Mesodermal cell (in vitro differentiated cells): ENCODE measurements at regions not wholly inside any gene's neighbourhood (a gene's known extent, or its start where the extent isn't known, plus 50 kb on each side); places are given as distances from the start of the nearest gene placed in this dataset.
"Not testable (repeated sequence)": the region's sequence is repeated elsewhere in the genome, so short reads cannot be mapped to it uniquely, and the experiment has no call there.

Source experiments
- H3K27ac ChIP-seq: 2 replicates; pipeline ENCODE4 v1.7.0; 2013; ENCODE audit warnings: mild to moderate bottlenecking, low read depth, low read length, moderate library complexity; ENCODE audit not compliant: severe bottlenecking
- H3K36me3 ChIP-seq: 2 replicates; pipeline ENCODE4 v1.7.1; 2013; ENCODE audit warnings: mild to moderate bottlenecking, low read length, moderate library complexity; ENCODE audit not compliant: control insufficient read depth, insufficient read depth
- H3K4me1 ChIP-seq: one replicate; pipeline ENCODE4 v1.7.1; 2013; ENCODE audit warnings: mild to moderate bottlenecking, low read length; ENCODE audit not compliant: insufficient read depth, control insufficient read depth, poor library complexity, severe bottlenecking
- H3K4me3 ChIP-seq: 2 replicates; pipeline ENCODE4 v1.7.0; 2013; ENCODE audit warnings: low read length, control low read depth, mild to moderate bottlenecking; ENCODE audit not compliant: insufficient read depth, poor library complexity, severe bottlenecking; ENCODE audit errors: extremely low read depth
- H3K9me3 ChIP-seq: 2 replicates; pipeline ENCODE4 v1.7.1; 2013; ENCODE audit warnings: mild to moderate bottlenecking, low read length, moderate library complexity; ENCODE audit not compliant: control insufficient read depth
- WGBS, 2 experiments: methylation state at CpG; one replicate each; pipeline ENCODE4 v1.1.5; 2013; ENCODE audit warnings: missing lambda C conversion rate in 2 of 2; ENCODE audit not compliant: insufficient coverage in 2 of 2; 5-methylcytosine and 5-hydroxymethylcytosine counted together

GRCh38 chr15:25251700-25252390 is 187.0 kb downstream of the UBE3A start:
- H3K27ac ChIP-seq = no peak overlapping the region
- WGBS, 2 experiments = 73% methylated on average over 6 to 13 of the region's 17 CpGs
- no peak overlapping the region for H3K4me3 ChIP-seq

GRCh38 chr15:25253048-25253973 is 185.5 kb downstream of the UBE3A start:
- H3K4me1 ChIP-seq, H3K4me3 ChIP-seq, H3K27ac ChIP-seq, H3K36me3 ChIP-seq: not testable (repeated sequence)
- 88 to 100% methylated on average over 2 to 18 of the region's 35 CpGs for WGBS, 2 experiments
- peaks cover 43% of the 10 kb centered on the region for H3K9me3 ChIP-seq

More at GRCh38 chr15:25251700-25252390, 187.0 kb downstream of the UBE3A start:
- Histone ChIP-seq H3K9me3 (peaks cover 51% of the 10 kb centered on the region), H3K36me3 (no peaks in the 10 kb centered on the region), H3K4me1 (no peaks in the 10 kb centered on the region)

- no peak overlapping the region for H3K27ac ChIP-seq
- H3K9me3 ChIP-seq = no peaks in the 10 kb centered on the region
- 0 to 17% methylated on average over 1 to 2 of the region's 6 CpGs for WGBS, 2 experiments
- no peaks in the 10 kb centered on the region for H3K36me3 ChIP-seq
- H3K4me3 ChIP-seq = no peak overlapping the region
- H3K4me1 ChIP-seq = no peaks in the 10 kb centered on the region
Measured at GRCh38 chr15:25268166-25268565, 170.7 kb downstream of the UBE3A start.
